Peyer's patch (tissue), 4 donors: ENCODE measurements at regions not wholly inside any gene's neighbourhood (a gene's known extent, or its start where the extent isn't known, plus 50 kb on each side); places are given as distances from the start of the nearest gene placed in this dataset.

Source experiments
- DNase-seq, 3 donors: peaks; one replicate each; pipeline ENCODE4 v3.0.0-alpha.2; 2017 to 2019
- H3K27ac ChIP-seq, 4 donors: fragments of 200-600 bp; sonication (generic); one replicate each; pipeline ENCODE4 v1.5.1; 2016 to 2019
- H3K27me3 ChIP-seq, 2 donors: fragments of 200-600 bp; sonication (generic); one replicate each; pipeline ENCODE4 v1.5.1; 2019
- H3K36me3 ChIP-seq, 3 donors: fragments of 200-600 bp; sonication (generic); one replicate each; pipeline ENCODE4 v1.5.1; 2016 to 2019
- H3K4me1 ChIP-seq, 4 donors: fragments of 200-600 bp; sonication (generic); one replicate each; pipeline ENCODE4 v1.5.1; 2016 to 2019
- H3K4me3 ChIP-seq, 4 donors: fragments of 200-600 bp; sonication (generic); 1 replicate in 3 of 4; 2 replicates in 1 of 4; pipeline ENCODE4 v1.5.1; 2016 to 2019; ENCODE audit warnings: mild to moderate bottlenecking in 1 of 4
- H3K9me3 ChIP-seq, 4 donors: fragments of 200-600 bp; sonication (generic); one replicate each; pipeline ENCODE4 v1.5.1; 2016 to 2019; ENCODE audit warnings: mild to moderate bottlenecking in 1 of 4
- POLR2A ChIP-seq, 2 donors: fragments of 450-650 bp; IDR thresholded peaks; one replicate each; pipeline ENCODE4 v1.5.1; 2017; ENCODE audit warnings: antibody characterized with exemption in 2 of 2, mild to moderate bottlenecking in 2 of 2, moderate library complexity in 2 of 2
- TF ChIP-seq, protein P1 (sequence below), 6 experiments: fragments of 450-650 bp in 4 of 6; fragments of 200-600 bp in 2 of 6; sonication (generic) in 1 of 6; IDR thresholded peaks; one replicate each; pipeline ENCODE4 v1.5.1; 2017 to 2019; ENCODE audit warnings: antibody characterized with exemption in 6 of 6, mild to moderate bottlenecking in 3 of 6, moderate library complexity in 1 of 6

DNA sequence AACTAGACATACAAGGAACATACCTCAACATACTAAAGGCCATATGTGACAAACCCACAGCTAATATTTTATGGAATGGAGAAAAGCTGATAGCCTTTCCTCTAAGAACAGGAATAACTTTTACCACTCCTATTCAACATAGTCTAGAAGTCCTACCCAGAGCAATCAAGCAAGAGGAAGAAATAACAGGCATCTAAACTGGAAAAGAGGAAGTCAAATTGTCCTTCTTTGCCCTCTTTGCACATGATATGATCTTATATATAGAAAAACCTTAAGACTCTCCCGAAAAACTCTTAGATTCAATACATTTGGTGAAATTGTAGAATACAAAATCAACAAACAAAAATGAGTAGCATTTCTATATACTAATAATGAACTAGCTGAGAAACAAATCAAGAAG is 110.0 kb downstream of the ATP23 start:
- no peak overlapping the region for H3K27ac ChIP-seq
- peaks cover 0 to 3% (median 0%) of the 10 kb centered on the region in 4 donors for H3K9me3 ChIP-seq
- H3K27me3 ChIP-seq: no peaks in the 10 kb centered on the region
- no peaks in the 10 kb centered on the region for H3K4me1 ChIP-seq
- no peaks in the 10 kb centered on the region for H3K36me3 ChIP-seq
- TF ChIP-seq POLR2A (IDR thresholded peaks at IDR 0.05): no peak
- TF ChIP-seq, protein P1, sequence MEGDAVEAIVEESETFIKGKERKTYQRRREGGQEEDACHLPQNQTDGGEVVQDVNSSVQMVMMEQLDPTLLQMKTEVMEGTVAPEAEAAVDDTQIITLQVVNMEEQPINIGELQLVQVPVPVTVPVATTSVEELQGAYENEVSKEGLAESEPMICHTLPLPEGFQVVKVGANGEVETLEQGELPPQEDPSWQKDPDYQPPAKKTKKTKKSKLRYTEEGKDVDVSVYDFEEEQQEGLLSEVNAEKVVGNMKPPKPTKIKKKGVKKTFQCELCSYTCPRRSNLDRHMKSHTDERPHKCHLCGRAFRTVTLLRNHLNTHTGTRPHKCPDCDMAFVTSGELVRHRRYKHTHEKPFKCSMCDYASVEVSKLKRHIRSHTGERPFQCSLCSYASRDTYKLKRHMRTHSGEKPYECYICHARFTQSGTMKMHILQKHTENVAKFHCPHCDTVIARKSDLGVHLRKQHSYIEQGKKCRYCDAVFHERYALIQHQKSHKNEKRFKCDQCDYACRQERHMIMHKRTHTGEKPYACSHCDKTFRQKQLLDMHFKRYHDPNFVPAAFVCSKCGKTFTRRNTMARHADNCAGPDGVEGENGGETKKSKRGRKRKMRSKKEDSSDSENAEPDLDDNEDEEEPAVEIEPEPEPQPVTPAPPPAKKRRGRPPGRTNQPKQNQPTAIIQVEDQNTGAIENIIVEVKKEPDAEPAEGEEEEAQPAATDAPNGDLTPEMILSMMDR (IDR thresholded peaks at IDR 0.05): no peak
- no peak overlapping the region for H3K4me3 ChIP-seq
- DNase-seq: no peak

DNA sequence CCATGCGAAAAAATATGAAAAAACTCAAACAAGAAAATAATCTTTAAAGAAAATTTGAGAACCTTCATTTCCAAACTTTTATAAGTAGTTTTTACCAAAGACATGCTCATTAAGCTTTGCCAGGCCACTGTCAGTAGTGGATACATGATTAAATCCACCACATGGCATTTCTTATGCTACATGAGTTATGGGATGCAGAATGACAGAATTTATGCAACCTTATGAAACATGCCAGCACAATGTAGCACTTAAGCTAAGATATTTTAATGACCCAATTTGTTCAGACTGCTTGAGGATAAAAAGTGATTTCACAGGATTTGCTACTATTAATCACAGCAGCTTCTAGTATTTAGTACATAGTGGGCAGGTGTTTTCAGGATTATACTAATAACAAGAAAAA is 123.3 kb downstream of the ATP23 start:
- H3K36me3 ChIP-seq: no peaks in the 10 kb centered on the region
- no peak for DNase-seq
- H3K27ac ChIP-seq: no peak overlapping the region
- no peaks in the 10 kb centered on the region for H3K9me3 ChIP-seq
- H3K27me3 ChIP-seq: no peaks in the 10 kb centered on the region
- H3K4me1 ChIP-seq: no peaks in the 10 kb centered on the region
- TF ChIP-seq, protein P1 (IDR thresholded peaks at IDR 0.05): no peak
- no peak for TF ChIP-seq POLR2A (IDR thresholded peaks at IDR 0.05)
- no peak overlapping the region for H3K4me3 ChIP-seq

DNA sequence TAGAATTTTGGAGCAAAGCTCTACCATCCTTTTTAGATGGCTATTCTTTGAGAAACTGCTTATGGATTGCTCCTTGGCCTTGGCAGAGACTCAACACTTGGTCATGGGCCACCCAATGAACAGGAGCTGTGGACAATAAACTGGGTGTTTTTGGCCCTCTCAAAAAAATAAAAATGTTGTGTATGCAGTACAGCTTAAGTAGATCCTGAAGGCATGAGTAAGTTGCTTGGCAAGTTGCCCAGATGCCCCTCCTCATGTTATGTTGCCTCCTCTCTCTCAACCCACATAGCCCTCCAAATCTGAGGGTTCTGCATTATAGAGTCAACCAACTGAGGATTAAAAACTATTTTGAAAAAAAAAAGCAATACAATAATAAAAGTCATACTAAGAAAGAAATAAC is 124.9 kb downstream of the ATP23 start:
- Histone ChIP-seq H3K4me3 (no peak overlapping the region), H3K27me3 (no peaks in the 10 kb centered on the region), H3K36me3 (no peaks in the 10 kb centered on the region), H3K9me3 (no peaks in the 10 kb centered on the region), H3K27ac (no peak overlapping the region), H3K4me1 (no peaks in the 10 kb centered on the region)
- TF ChIP-seq, protein P1 (IDR thresholded peaks at IDR 0.05): no peak
- no peak for TF ChIP-seq POLR2A (IDR thresholded peaks at IDR 0.05)
- DNase-seq: no peak

DNA sequence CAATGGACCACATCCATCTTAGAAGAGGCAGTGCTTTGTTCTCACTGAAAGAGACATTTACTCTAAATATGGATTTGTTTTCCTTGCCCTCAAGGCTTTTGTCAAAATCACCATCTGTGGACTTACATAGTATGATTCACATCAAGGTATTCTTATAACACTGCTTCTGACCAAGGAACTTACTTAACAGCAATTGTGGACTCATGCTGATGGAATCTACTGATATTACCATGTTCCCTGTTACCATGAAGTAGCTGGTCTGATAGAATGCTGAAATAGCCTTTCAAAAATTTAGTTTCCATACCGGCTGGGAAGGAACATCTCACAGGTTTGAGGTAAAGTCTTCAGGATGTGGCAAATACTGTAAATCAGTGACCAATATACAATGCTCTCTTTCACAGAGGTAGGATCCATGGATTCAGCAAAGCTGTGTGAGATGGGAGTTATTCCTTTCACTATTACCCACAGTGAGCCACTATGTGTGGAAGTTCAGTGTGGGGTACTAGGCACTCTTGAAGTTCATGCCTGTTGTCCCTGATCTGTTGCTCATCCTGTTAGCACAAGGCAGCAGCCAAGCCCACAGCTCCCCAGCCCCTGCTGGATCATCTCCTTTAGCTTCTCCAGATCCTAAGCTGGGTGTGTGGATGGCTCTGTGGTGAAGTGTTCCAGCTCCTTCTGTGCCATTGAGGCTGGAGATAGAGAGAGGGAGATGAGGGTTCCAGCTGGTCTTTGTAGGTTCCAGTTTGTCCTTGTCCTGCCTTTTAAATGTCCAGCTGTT is 126.4 kb downstream of the ATP23 start:
- TF ChIP-seq, protein P1 (IDR thresholded peaks at IDR 0.05): no peak
- H3K27me3 ChIP-seq: no peaks in the 10 kb centered on the region
- no peaks in the 10 kb centered on the region for H3K4me1 ChIP-seq
- no peaks in the 10 kb centered on the region for H3K9me3 ChIP-seq
- DNase-seq: no peak
- H3K27ac ChIP-seq: no peak overlapping the region
- H3K36me3 ChIP-seq: no peaks in the 10 kb centered on the region
- no peak overlapping the region for H3K4me3 ChIP-seq

DNA sequence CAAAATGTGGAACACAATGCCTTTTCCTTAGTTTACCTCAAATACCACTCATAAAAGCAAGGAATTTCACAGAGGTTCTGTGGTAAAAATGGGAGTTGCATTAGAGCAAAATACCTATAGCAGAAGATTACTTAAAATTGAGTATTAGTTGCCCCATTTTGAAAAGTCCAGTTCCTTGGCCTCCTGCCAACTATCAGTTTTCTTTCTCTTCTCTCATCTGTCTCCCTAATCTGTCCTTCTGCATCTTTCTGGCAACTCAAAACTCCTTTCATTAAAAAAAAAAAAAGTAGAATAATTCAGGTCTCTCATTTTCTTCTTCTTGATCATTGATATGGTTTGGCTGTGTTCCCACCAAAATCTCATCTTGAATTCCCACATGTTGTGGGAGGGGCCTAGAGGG is 127.3 kb downstream of the ATP23 start:
- no peaks in the 10 kb centered on the region for H3K36me3 ChIP-seq
- no peaks in the 10 kb centered on the region for H3K9me3 ChIP-seq
- TF ChIP-seq, protein P1 (IDR thresholded peaks at IDR 0.05): no peak
- no peak for TF ChIP-seq POLR2A (IDR thresholded peaks at IDR 0.05)
- H3K4me1 ChIP-seq: no peaks in the 10 kb centered on the region
- H3K27me3 ChIP-seq: no peaks in the 10 kb centered on the region
- no peak overlapping the region for H3K4me3 ChIP-seq
- no peak overlapping the region for H3K27ac ChIP-seq
- DNase-seq: no peak
